G401 (cell line): ENCODE measurements at regions not wholly inside any gene's neighbourhood (a gene's known extent, or its start where the extent isn't known, plus 50 kb on each side); places are given as distances from the start of the nearest gene placed in this dataset.
"Not testable (repeated sequence)": the region's sequence is repeated elsewhere in the genome, so short reads cannot be mapped to it uniquely, and the experiment has no call there.

Experiments used
- DNase-seq: peaks from one replicate; pipeline ENCODE4 v3.0.0-alpha.2; 2015; ENCODE audit warnings: low spot score
- in situ Hi-C: cut with HindIII; loops from 2 replicates; pipeline ENCODE4 v1.10.0; 2016; ENCODE audit warnings: low sequenced_read_pairs, mixed read lengths

DNA sequence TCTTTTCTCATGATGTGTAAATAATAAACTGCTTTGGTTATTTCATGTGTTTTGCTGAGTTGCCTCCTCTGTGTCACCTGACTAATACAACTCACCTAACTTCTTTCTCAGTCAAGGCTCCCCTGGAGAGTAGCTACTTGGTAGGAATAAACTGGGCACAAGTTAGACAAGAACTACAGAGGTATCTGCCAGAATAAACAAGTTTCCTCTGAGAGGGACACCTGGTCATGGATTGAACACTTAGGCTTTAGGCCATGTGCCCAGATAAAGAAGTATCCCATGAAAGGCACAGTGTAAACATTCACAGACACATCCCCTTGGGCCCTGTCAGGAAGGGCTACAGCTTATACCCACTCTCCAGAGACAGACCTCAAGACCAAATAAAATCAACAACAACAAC is 532.5 kb downstream of the KIF4B start:
- in situ Hi-C loops, result no loop called here
- DNase-seq, result no peak

DNA sequence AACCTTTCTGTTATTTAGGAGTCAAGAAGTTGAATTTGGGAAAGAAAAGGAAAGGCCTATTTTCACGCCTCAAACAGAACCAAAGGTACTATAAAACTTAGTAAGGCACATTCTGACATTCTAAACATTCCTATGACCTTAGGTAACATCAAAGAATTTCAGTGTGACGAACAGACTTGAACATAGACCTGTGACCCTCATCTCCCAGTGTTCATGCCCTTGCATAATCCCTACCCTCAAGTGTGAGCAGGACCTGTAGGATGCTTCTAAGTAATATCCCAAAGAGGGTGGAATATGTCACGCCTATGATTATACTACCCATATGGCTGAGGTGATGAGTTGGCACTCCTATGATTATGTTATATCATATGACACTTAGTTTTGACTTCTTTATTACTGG is 540.9 kb downstream of the KIF4B start:
- in situ Hi-C loops, result no loop called here
- no peak for DNase-seq

DNA sequence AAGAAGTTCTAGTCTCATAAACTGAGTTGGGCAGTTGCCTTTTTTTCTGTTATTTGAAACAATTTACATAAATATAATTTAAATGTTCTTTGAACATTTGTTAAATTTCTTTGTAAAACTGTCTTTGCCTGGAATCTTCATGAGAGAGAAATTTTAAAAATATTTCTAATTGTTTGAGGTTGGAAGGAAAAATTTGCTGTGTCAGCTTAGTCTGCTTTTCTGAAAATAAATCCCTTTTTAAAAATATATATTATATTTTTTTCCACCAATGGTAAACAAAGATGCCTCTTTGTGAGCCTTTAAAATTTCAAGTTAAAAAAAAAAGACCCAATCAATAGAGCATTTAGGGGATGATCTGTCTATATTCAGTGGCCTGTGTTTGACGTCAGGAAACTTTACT is 542.7 kb downstream of the KIF4B start:
- in situ Hi-C loops, result no loop called here
- no peak for DNase-seq

DNA sequence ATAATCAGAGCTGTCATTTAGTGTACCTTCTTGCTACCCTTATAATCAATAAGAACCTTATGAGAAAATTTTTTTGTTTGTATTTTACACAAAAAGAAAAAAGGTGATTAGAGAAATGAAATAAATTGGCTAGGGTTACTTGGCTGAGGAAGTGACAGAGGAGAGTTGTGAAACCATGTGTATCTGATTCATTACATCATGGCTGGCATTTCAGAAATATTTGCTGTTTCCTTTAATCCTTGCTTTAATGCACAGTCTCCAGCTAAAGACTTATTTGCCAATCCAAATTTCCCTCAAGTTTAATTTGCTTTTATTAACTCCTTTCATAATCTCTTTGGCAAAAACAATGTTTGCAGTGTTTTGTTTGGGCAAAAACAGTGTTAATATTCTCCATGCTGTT is 543.1 kb downstream of the KIF4B start:
- DNase-seq, result no peak
- in situ Hi-C loops, result no loop called here

DNA sequence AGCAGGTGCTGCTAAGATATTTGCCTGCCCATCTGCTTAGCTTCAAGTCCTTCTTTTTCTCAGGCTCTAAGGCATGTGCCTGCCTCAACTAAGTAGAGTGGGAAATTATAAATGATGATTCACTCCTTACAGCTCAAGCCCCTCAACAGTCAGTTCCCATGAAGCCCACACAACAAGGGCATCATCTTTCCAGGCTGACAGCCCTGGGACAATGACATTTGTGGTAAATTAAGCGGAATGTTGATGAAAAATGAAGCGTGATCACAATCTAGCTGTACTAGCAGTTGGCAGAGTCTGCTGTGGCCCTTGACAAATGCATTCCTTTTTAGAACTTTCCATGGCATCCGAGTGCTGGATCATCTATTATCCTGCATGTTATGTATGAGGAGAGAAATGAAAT is 548.6 kb downstream of the KIF4B start:
- in situ Hi-C loops, result no loop called here
- no peak for DNase-seq

DNA sequence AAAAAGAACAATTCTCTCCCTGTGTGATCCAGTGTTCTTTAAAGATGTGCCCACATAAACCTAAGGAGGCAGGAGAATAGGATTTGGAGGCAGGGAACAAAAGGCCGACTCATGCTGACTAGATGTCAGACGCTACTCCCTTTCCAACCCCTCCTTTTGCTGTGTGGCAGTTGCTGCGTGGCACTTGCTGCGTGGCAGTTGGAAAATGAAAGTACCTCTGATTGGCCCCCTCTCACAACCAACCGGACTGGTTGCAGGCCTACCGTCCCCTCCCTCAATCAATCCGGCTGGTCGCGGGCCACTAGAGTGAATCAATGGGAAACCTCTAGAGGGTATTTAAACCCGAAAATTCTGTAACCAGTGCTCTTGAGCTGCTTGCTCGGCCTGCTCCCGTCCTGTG is 551.0 kb downstream of the KIF4B start:
- in situ Hi-C loops, result no loop called here
- no peak for DNase-seq

DNA sequence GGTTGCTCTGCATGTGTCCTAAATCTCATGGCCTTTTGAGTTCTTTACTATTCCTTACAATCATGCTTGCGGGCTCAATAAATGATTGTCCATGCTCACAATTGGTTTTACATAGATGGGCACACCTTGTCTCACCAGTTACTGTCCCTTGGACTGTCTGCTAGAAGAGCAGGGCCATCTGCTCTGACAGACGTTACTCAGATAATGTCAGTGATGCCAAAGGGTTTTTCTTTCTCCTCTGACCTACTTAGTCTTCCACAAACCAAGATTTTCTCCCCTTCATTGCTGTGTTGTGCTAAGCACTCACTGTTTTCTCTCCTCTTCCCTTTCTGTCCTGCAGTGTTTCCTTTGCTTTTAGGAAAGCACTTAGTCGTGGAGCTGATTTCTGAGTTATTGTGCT is 562.3 kb downstream of the KIF4B start:
- DNase-seq, result peak; percentile 79
- in situ Hi-C loops, result no loop called here

DNA sequence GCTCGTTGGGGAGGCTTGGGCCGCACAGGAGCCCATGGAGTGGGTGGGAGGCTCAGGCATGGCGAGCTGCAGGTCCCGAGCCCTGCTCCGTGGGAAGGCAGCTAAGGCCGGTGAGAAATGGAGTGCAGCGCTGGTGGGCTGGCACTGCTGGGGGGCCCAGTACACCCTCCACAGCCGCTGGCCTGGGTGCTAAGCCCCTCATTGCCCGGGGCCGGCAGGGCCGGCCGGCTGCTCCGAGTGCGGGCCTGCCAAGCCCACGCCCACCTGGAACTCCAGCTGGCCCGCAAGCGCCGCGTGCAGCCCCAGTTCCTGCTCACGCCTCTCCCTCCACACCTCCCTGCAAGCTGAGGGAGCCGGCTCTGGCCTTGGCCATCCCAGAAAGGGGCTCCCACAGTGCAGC is 573.3 kb downstream of the KIF4B start:
- in situ Hi-C loops, DNase-seq: not testable (repeated sequence)

DNA sequence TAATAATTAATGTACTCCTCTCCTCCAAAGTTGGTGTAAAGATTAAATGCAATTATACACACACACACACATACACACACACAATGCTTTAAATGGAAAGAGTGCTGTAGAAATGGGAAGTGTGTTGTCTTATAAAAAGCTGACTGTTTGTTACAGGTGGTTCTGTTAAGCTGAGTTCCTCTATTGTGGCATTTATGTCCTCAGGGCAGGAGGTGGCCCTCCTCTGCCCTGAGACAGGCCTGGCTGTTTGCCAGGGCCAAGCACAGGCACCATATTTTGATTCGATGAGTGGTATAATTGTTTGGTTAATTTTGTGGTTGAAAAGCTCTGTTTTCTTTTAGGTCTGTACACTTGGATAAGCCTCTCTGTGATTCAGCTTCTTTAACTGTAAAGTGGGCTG is 573.9 kb downstream of the KIF4B start:
- no peak for DNase-seq
- in situ Hi-C loops, result no loop called here

DNA sequence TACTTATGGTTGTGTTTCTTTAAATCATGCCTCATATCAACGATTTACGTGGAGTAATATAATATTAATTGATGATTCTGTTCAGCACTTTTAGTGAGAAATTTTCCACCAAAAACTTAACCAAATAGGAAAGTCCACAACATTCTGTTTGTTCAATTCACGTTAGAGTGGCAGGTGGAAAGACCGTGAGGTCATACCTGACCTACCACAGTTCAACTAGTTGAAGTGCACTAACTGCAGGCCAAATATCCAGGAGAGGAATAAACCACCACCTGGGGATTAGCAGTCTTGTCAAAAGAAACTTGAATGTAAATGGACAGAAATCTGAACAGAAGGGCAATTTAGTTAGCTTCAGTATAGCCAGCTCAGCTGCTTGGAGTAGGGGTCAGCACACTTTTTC is 577.7 kb downstream of the KIF4B start:
- in situ Hi-C loops, result no loop called here
- no peak for DNase-seq

DNA sequence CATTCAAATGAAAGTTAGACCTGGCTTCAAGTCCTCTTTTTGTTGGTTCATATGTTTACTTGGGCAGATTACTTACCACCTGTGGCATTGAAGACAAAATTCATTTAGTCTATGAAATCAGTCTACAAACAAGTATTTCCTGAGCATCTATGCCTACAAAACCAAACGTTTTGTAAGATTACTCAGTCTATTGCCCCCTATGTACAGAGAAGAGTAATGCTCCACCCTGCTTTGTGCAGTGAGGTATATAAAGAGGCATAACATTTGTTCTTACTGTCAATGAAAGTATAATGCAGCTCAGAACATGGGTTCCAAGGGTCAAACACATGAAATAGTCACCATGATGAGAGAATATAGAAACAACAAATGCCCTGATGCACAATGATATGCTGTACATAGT is 580.7 kb downstream of the KIF4B start:
- in situ Hi-C loops, result no loop called here
- no peak for DNase-seq

DNA sequence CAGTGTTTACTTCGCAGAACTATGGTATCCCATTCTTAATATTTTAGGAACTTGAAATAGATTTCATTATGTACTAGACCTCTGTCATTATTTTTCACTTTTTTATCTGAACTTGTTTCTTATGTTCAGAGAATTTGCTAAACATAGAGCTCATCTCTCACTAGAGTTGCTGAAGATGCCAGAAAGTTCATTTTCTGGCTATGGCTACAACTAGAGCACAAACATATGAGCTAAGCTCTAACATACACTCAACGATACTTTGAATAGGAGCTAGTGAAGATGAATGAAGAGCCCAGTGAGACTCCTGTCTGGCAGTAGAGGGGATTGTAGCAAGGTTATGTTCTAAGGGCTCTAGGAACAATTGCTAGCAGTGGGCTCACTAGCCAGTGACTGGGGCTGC is 582.2 kb downstream of the KIF4B start:
- DNase-seq, result no peak
- in situ Hi-C loops, result no loop called here

DNA sequence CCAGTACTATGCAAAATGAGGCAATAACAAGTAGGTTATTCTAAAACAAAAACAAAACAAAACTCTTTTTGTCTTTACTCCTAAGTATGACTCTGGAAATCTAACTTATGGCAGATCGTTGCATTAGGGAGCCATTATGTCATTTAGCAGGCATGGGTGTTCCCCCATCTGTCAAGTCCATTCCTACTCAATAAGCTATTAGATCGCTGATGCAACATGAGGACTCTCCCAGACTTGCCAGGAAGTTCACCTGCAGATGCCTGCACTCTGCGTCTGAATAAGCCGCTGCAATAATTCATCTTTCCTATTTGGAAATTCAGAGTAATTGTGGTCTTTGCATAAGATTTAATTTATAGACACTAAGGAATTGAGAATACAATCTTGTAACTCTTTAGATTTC is 585.0 kb downstream of the KIF4B start:
- no peak for DNase-seq
- in situ Hi-C loops, result no loop called here

DNA sequence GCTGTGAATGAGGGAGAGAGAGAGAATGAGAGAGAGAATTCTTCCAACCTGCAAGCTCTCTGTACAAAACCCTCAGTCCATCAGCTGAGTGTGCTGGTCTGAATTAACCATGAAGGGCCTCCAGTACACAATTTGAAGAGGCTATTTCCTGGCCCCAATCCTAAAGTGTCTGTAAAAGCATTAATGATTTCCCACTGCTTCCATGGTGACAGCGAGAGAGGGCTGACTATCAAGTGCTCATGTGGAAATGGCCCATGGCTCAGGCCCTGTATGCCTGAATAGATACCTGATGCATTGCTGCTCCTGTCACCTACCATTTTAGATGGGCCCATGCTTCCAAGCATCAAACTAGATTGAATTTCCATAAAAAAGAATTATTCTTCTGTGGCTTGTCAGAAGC is 592.4 kb downstream of the KIF4B start:
- in situ Hi-C loops, result no loop called here
- no peak for DNase-seq

DNA sequence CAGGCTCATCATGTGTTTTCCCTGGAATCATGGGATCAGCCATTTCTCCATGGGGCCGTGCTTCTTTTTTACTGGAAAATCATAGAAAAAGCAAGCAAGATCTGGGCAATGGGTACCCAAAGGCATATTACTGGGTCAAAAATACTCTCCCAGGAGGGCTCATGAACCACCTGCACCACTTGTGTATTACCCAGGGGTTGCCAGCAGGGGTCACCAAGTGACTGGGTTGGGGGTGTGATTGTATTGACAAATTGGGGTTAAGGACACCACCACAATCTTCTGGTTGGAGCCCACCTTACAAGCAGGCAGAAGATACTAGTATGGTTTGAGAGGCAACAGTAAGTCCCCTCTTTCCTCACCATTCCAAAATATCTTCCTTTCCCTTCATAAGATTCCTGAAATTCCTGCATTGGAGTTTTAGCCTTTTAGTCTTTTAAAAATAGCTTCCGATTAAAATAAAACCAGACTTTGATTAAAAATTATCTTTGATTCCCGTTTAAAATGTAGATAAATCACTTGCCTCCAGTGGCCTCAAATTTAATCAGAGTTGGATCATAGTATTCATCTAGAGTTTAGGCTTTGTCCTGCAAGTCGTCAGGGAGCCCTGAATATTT is 603.3 kb downstream of the KIF4B start:
- in situ Hi-C loops, result no loop called here
- DNase-seq, result peak; percentile 5

DNA sequence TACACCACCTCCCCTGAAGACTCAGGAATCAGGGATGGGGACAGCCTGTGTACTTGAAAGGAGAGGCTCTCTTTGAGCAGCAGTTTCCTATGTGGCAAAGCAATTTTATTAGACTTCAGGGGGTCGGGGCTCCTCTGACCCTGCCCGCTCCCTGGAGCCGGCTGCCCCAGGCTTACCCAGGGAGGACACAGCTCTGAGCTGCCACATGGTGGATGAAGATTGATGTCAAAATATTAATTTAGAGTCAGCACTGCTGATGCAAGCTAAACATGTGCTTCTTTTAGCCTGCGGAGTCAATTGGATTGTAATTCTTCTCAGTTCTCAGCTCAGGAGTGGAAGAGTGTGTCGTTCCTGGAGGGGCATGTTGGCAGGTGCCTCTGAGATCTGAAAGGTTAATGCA is 606.1 kb downstream of the KIF4B start:
- in situ Hi-C loops, result no loop called here
- no peak for DNase-seq

DNA sequence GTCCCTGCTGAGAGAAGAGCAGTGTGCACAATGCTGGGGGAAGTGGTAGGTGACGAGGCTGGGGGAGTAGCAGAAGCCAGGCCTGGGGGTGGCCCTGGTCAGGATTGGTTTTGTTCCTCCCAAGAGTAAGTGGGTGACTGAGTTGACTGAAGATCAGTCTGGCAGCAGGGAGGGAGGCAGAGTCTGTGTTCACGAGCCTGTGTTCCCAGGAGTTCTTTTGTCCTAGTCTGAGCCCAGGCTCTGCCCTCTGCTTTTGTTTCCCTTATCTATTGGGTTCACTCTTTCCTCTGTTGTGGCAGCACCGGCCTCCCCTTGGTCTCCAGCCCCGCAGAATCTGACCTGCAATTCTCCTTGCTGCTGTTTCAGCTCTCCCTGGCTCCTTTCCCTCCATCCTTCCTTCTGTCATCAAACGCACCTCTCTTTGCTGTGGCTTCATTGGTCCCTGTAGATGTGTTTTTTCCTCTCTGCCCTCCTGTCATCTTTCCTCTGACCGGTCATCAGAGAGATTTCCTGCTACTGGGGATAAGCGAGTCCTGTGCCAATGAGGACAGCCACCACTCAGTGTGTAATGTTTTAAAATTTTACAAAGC is 607.4 kb downstream of the KIF4B start:
- no peak for DNase-seq
- in situ Hi-C loops, result no loop called here

DNA sequence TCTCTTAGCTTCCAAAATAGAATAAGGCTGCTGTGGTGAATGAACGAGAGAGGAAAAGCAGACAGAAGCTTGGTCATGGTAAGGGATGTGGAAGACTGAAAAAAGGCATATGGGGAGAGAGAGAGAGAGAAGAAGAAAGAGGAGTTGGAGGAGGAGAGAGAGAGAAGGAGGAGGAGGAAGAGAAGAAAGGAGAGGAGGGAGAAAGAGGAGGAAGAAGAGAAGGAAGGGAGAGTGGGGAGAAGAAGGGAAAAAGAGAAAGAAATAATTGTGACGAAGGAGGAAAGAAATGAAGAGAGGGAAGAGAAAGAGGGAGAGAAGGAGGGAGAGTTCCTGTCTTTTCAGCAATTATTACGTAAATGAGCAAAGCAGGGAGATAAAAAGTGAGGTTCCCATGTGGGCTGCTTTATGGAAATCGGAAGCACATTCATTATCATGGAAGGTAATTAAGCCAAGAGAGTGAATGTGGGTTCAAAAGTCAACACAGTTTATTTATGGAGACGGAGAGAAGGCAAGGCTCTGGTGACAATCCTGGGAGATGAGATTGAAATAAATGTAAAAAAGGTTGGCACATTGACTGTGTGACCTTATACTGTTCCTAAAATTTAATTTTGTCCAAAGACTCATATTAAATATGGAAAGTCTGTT is 611.2 kb downstream of the KIF4B start:
- DNase-seq, result no peak
- in situ Hi-C loops, result no loop called here

DNA sequence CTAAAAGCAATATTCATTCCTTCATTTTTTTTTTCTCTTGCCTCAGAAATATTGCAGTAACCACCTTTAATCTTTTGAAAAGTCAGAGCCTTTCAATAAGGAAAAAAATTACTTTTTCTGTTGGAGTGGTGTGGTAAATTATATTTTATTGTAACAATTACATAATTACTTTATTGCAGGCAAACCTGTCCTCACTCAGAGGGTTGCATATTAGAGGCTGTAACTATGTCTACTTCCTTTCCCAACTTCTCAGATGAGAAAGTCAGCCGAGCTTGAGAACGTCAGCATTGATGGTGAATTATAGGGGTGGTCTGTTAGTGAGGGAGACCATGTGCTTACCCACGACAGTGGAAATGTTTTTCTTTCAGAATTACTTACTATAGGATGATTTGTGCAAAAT is 611.8 kb downstream of the KIF4B start:
- in situ Hi-C loops, result no loop called here
- no peak for DNase-seq

DNA sequence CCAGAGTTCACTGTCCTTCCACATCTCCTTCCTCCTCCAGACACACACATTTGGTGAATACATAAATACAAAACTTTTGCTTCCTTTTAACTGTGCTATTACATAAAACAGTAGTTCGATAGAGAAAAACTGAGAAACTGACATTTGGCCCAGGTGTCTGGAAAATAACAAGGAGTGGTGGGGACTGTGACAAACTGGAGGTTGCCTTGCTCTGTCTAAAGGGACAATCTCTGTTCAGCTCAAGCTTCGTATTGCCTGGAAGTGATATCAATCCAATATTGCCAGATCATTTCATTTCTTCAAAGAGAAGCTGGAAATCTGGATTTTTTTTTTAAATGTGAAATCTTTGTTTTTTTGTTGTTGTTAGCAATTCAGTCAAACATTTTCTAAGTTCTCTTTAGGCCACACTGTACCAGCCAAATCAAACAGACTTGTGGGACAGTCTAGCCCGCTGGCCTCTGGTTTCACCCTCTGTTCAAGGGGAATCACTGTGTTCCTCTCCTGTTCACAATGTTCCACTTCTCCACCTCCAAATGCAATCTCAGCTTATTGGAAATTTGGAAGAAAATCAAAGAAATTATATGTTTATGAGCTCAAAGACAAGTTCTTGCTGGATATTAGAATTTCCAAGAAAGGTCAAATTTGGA is 612.5 kb downstream of the KIF4B start:
- in situ Hi-C loops, result no loop called here
- DNase-seq, result no peak

DNA sequence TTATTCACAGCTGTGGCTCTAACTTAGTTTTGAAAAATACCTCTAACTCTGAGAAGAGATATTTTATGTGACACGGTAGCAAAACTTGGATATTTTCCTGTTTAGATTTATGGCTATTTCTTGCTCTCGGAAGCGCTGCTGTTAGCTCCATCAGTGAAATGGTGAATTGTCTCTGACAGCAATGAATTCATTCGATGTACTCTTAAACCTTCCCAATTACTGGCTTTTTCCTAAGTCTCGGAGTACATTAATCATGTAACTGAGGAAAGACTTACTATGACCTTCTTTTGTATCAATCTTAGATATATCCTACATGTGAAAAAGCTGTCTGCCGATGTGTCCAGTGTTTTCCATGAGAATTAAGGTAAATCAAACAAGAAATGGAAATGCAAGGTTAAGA is 613.0 kb downstream of the KIF4B start:
- in situ Hi-C loops, result no loop called here

More for the DNA sequence above, 613.0 kb downstream of the KIF4B start:
- DNase-seq, result no peak
